ENCODE measurements at regions not wholly inside any gene's neighbourhood (a gene's known extent, or its start where the extent isn't known, plus 50 kb on each side); places are given as distances from the start of the nearest gene placed in this dataset.

- POLR2A ChIA-PET, result no interaction called here
- H3K4me3 ChIP-seq (ENCODE audit: low read depth, low read length), result no peak overlapping the region
- H3K27ac ChIP-seq (ENCODE audit: low read depth, low read length), result no peak overlapping the region
- peaks cover 8% of the 10 kb centered on the region for H3K9me3 ChIP-seq (ENCODE audit: control insufficient read depth, insufficient read depth, low read length)
- CTCF ChIA-PET, result no interaction called here
- no peak for DNase-seq (ENCODE audit: low read depth, low spot score)
- no peaks in the 10 kb centered on the region for H3K27me3 ChIP-seq (ENCODE audit: control insufficient read depth, insufficient read depth, low read length)
- TF ChIP-seq CTCF (IDR thresholded peaks at IDR 0.05; ENCODE audit: low read depth, low read length), result no peak
These were observed 621.9 kb downstream of the LRRIQ3 start for GRCh38 chr1:73576083-73576482.

DNA sequence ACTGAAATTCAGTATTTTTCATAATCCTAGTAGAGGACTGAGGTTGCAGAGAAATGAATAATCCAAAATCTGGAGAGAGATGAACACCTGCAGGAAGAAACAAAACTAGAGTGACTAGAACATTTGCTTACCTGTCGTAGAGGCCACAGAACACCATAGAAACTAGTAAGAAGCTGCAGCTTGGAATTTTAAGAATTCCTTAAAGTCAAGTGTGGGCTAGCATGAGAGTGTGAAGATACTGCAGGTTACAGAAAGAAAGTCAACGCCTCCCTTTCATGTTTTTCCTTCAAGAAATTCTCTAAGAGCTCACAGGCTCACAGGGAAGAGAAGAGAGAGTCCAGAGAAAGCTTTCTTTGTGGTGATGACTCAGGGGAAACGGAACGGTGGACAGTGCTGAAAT is 633.7 kb downstream of the LRRIQ3 start:
- no peak for TF ChIP-seq CTCF (IDR thresholded peaks at IDR 0.05; ENCODE audit: low read depth, low read length)
- ChIA-PET CTCF (no interaction called here), POLR2A (no interaction called here)
- H3K4me3 ChIP-seq (ENCODE audit: low read depth, low read length), result no peak overlapping the region
- H3K27ac ChIP-seq (ENCODE audit: low read depth, low read length), result no peak overlapping the region
- DNase-seq (ENCODE audit: low read depth, low spot score), result no peak
- no peaks in the 10 kb centered on the region for H3K27me3 ChIP-seq (ENCODE audit: control insufficient read depth, insufficient read depth, low read length)
- H3K9me3 ChIP-seq (ENCODE audit: control insufficient read depth, insufficient read depth, low read length), result no peaks in the 10 kb centered on the region

DNA sequence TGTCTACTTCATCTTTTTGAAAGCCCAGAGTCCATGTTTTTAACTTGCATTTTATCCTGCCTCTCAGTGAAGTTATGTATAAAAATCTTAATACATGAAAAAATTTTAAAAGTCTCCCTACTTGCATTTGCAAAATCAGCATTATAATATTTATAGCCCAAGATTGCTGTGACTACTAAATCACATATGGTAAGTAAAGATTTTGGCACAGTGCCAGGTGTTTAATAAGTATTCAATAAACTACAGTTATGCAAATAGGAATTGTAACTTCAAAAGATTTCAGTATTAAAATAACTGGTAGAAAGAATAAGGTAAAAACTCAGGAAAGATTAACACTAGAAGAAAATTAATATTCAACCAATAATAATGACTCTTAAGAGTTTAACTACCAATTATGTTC is 641.7 kb downstream of the LRRIQ3 start:
- Histone ChIP-seq H3K4me3 (ENCODE audit: low read depth, low read length) (no peak overlapping the region), H3K9me3 (ENCODE audit: control insufficient read depth, insufficient read depth, low read length) (peaks cover 8% of the 10 kb centered on the region; the same call in 1 of the 2 replicates), H3K27ac (ENCODE audit: low read depth, low read length) (no peak overlapping the region), H3K27me3 (ENCODE audit: control insufficient read depth, insufficient read depth, low read length) (no peaks in the 10 kb centered on the region)
- CTCF ChIA-PET, result no interaction called here
- POLR2A ChIA-PET, result no interaction called here
- DNase-seq (ENCODE audit: low read depth, low spot score), result no peak
- TF ChIP-seq CTCF (IDR thresholded peaks at IDR 0.05; ENCODE audit: low read depth, low read length), result no peak

DNA sequence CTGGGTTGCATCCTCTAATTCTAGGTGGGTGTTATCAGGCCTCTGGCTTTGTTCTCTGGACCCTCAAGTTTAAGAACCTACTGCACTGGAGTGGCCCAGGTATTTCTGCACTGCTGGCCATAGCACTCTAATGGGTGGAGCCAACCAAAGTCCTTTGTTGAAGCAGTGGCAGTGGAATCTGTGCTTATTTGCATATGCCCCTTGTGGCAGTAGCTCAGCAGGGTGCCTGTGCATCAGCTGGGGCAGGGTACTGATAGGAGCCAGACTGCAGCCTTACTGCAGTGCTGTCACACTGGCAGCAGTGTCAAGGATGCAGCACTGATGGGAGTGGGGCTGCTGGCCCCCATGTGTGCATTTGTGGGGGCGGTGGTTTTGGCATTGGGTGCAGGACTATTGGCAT is 660.6 kb downstream of the LRRIQ3 start:
- H3K9me3 ChIP-seq (ENCODE audit: control insufficient read depth, insufficient read depth, low read length), result peaks cover 9% of the 10 kb centered on the region
- no peak for TF ChIP-seq CTCF (IDR thresholded peaks at IDR 0.05; ENCODE audit: low read depth, low read length)

GRCh38 chr1:73517603-73518191 is 680.3 kb downstream of the LRRIQ3 start:
- ChIA-PET CTCF (no interaction called here), POLR2A (no interaction called here)
- no peak for TF ChIP-seq CTCF (IDR thresholded peaks at IDR 0.05; ENCODE audit: low read depth, low read length)
- Histone ChIP-seq H3K27ac (ENCODE audit: low read depth, low read length) (no peak overlapping the region), H3K27me3 (ENCODE audit: control insufficient read depth, insufficient read depth, low read length) (no peaks in the 10 kb centered on the region), H3K4me3 (ENCODE audit: low read depth, low read length) (no peak overlapping the region), H3K9me3 (ENCODE audit: control insufficient read depth, insufficient read depth, low read length) (no peaks in the 10 kb centered on the region)
- no peak for DNase-seq (ENCODE audit: low read depth, low spot score)

More for the DNA sequence above, 660.6 kb downstream of the LRRIQ3 start:
- H3K27ac ChIP-seq (ENCODE audit: low read depth, low read length), result no peak overlapping the region
- ChIA-PET CTCF (no interaction called here), POLR2A (no interaction called here)
- no peak for DNase-seq (ENCODE audit: low read depth, low spot score)
- H3K27me3 ChIP-seq (ENCODE audit: control insufficient read depth, insufficient read depth, low read length), result no peaks in the 10 kb centered on the region
- no peak overlapping the region for H3K4me3 ChIP-seq (ENCODE audit: low read depth, low read length)
